GM19452 (cell line): ENCODE measurements at regions not wholly inside any gene's neighbourhood (a gene's known extent, or its start where the extent isn't known, plus 50 kb on each side); places are given as distances from the start of the nearest gene placed in this dataset.
"Not testable (repeated sequence)": the region's sequence is repeated elsewhere in the genome, so short reads cannot be mapped to it uniquely, and the experiment has no call there.

Experiments
- ATAC-seq: cut with Tn5 transposase; IDR thresholded peaks from one replicate; pipeline ENCODE4 v1.9.1; 2021; ENCODE audit not compliant: unreplicated experiment

- not testable (repeated sequence) for ATAC-seq
Measured at GRCh38 chr7:143704813-143705212, 52.7 kb downstream of the CTAGE6 start.

GRCh38 chr7:143700759-143701699 lies 56.5 kb downstream of the CTAGE6 start:
- peak; percentile 100 for ATAC-seq
